ENCODE measurements at regions not wholly inside any gene's neighbourhood (a gene's known extent, or its start where the extent isn't known, plus 50 kb on each side); places are given as distances from the start of the nearest gene placed in this dataset.
A peak's percentile ranks its signal among the peaks of the same experiment; 100 is the strongest.

- WGBS = 57% methylated on average over 3 of the region's 3 CpGs
- Histone ChIP-seq H3K4me3 (ENCODE audit: low read depth in 1 of 3, low read length in 3 of 3) (no peak overlapping the region), H3K36me3 (ENCODE audit: control insufficient read depth in 4 of 4, insufficient read depth in 3 of 4, low read depth in 1 of 4, low read length in 3 of 4) (no peaks in the 10 kb centered on the region), H3K27me3 (ENCODE audit: control insufficient read depth in 4 of 4, insufficient read depth in 4 of 4, low read length in 3 of 4) (no peaks in the 10 kb centered on the region), H3K27ac (ENCODE audit: low read depth in 1 of 2, low read length in 2 of 2) (no peak overlapping the region), H3K4me1 (ENCODE audit: control insufficient read depth in 4 of 4, insufficient read depth in 4 of 4, low read length in 3 of 4) (no peaks in the 10 kb centered on the region), H3K9me3 (ENCODE audit: control insufficient read depth in 4 of 4, low read length in 3 of 4) (peaks cover 0 to 4% (median 0%) of the 10 kb centered on the region in 4 donors), H3K9ac (ENCODE audit: low read depth in 1 of 2, low read length in 2 of 2) (no peak overlapping the region)
- no peak for DNase-seq (ENCODE audit: low spot score)
- TF ChIP-seq RAD21 (IDR thresholded peaks at IDR 0.05) (peak in 1 of 2 donors; percentile 57), JUND (IDR thresholded peaks at IDR 0.05) (no peak)
Observed at GRCh38 chr2:35035883-35036282, 1319.7 kb upstream of the CRIM1 start.

- Histone ChIP-seq H3K27ac (ENCODE audit: low read depth in 1 of 2, low read length in 2 of 2) (no peak overlapping the region), H3K4me3 (ENCODE audit: low read depth in 1 of 3, low read length in 3 of 3) (no peak overlapping the region), H3K9ac (ENCODE audit: low read depth in 1 of 2, low read length in 2 of 2) (no peak overlapping the region), H3K27me3 (ENCODE audit: control insufficient read depth in 4 of 4, insufficient read depth in 4 of 4, low read length in 3 of 4) (no peaks in the 10 kb centered on the region), H3K9me3 (ENCODE audit: control insufficient read depth in 4 of 4, low read length in 3 of 4) (no peaks in the 10 kb centered on the region), H3K4me1 (ENCODE audit: control insufficient read depth in 4 of 4, insufficient read depth in 4 of 4, low read length in 3 of 4) (no peaks in the 10 kb centered on the region), H3K36me3 (ENCODE audit: control insufficient read depth in 4 of 4, insufficient read depth in 3 of 4, low read depth in 1 of 4, low read length in 3 of 4) (no peaks in the 10 kb centered on the region)
- TF ChIP-seq RXRA (IDR thresholded peaks at IDR 0.05) (no peak), MAX (IDR thresholded peaks at IDR 0.05) (no peak), YY1 (IDR thresholded peaks at IDR 0.05) (no peak), REST (IDR thresholded peaks at IDR 0.05) (no peak), HNF4G (IDR thresholded peaks at IDR 0.05) (no peak), ZBTB33 (IDR thresholded peaks at IDR 0.05) (no peak), ATF3 (IDR thresholded peaks at IDR 0.05) (no peak), RAD21 (IDR thresholded peaks at IDR 0.05) (no peak), EGR1 (IDR thresholded peaks at IDR 0.05; ENCODE audit: low read depth in 2 of 2) (no peak), JUND (IDR thresholded peaks at IDR 0.05) (no peak), HNF4A (conservative IDR thresholded peaks at IDR 0.05) (no peak), FOXA2 (IDR thresholded peaks at IDR 0.05) (no peak), SP1 (IDR thresholded peaks at IDR 0.05) (no peak), TAF1 (conservative IDR thresholded peaks at IDR 0.05) (no peak), NR2F2 (IDR thresholded peaks at IDR 0.05) (no peak), GABPA (IDR thresholded peaks at IDR 0.05 in 1 of 2, conservative IDR thresholded peaks at IDR 0.05 in 1 of 2) (no peak), FOXA1 (IDR thresholded peaks at IDR 0.05) (no peak)
- no peak for DNase-seq (ENCODE audit: low spot score)
- 77% methylated on average over 4 of the region's 4 CpGs for WGBS
Observed at GRCh38 chr2:35033748-35034147, 1321.8 kb upstream of the CRIM1 start.
